AG09309 (cell line): ENCODE measurements at regions not wholly inside any gene's neighbourhood (a gene's known extent, or its start where the extent isn't known, plus 50 kb on each side); places are given as distances from the start of the nearest gene placed in this dataset.

ENCODE experiments used
- DNase-seq: peaks from one replicate; pipeline ENCODE4 v3.0.0-alpha.2; 2010; ENCODE audit warnings: low read depth
- H3K4me3 ChIP-seq: 2 replicates; pipeline ENCODE4 v1.5.1; 2011; ENCODE audit warnings: mild to moderate bottlenecking, low read depth, low read length, moderate library complexity; ENCODE audit not compliant: control insufficient read depth
- CTCF ChIP-seq: IDR thresholded peaks from 2 replicates; pipeline ENCODE4 v1.5.1; 2011; ENCODE audit warnings: mild to moderate bottlenecking, low read depth, low read length, inconsistent platforms; ENCODE audit not compliant: insufficient read depth, control insufficient read depth; ENCODE audit errors: missing control alignments

- no peak overlapping the region for H3K4me3 ChIP-seq
- TF ChIP-seq CTCF: no peak
- peak; percentile 38 for DNase-seq
Observed at GRCh38 chr2:150916467-150917396, 344.9 kb downstream of the RBM43 start.

- peak; percentile 52 for TF ChIP-seq CTCF
- DNase-seq: peak; percentile 93
- no peak overlapping the region for H3K4me3 ChIP-seq
Observed at GRCh38 chr2:150911766-150912280, 349.8 kb downstream of the RBM43 start.

GRCh38 chr2:150909613-150910012, 352.1 kb downstream of the RBM43 start:
- no peak for TF ChIP-seq CTCF
- no peak for DNase-seq
- H3K4me3 ChIP-seq: no peak overlapping the region

- H3K4me3 ChIP-seq: no peak overlapping the region
- TF ChIP-seq CTCF: no peak
- DNase-seq: no peak
Observed at GRCh38 chr2:150909090-150909489, 352.6 kb downstream of the RBM43 start.

GRCh38 chr2:150907466-150907865, 354.2 kb downstream of the RBM43 start:
- H3K4me3 ChIP-seq: no peak overlapping the region
- DNase-seq: no peak
- no peak for TF ChIP-seq CTCF

GRCh38 chr2:150903461-150903860, 358.2 kb downstream of the RBM43 start:
- no peak overlapping the region for H3K4me3 ChIP-seq
- no peak for TF ChIP-seq CTCF
- DNase-seq: no peak
